DMS79 (cell line): ENCODE measurements at regions not wholly inside any gene's neighbourhood (a gene's known extent, or its start where the extent isn't known, plus 50 kb on each side); places are given as distances from the start of the nearest gene placed in this dataset.
"Not testable (repeated sequence)": the region's sequence is repeated elsewhere in the genome, so short reads cannot be mapped to it uniquely, and the experiment has no call there.

Experiments
- DNase-seq: peaks from one replicate; lab custom pipeline; 2025; lab: John Stamatoyannopoulos, UW

- DNase-seq = no peak
Measured at GRCh38 chr6:4677011-4677750, 99.0 kb upstream of the CDYL start.

- DNase-seq = no peak
Measured at GRCh38 chr6:4676016-4676415, 100.2 kb upstream of the CDYL start.

DNA sequence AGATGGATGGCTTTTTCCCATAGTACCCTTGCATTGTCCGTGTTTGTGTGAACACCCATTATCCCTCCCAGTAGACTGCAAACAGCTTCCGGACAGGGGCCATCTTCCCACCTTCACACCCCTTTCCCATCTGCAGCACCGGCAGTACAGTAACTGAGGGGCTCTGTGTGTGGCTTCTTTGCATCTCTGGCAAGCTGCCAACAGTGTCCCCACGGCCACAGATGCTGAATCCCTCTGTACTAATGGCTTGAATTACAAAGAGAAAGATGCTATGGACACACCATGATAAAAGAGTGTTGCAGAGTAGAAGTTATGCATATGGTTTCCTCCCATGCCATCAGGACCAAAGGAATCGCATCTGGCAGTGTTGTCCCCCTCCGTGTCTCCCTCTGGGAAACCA is 101.1 kb upstream of the CDYL start:
- DNase-seq = no peak

GRCh38 chr6:4673861-4674260 is 102.3 kb upstream of the CDYL start:
- no peak for DNase-seq

DNA sequence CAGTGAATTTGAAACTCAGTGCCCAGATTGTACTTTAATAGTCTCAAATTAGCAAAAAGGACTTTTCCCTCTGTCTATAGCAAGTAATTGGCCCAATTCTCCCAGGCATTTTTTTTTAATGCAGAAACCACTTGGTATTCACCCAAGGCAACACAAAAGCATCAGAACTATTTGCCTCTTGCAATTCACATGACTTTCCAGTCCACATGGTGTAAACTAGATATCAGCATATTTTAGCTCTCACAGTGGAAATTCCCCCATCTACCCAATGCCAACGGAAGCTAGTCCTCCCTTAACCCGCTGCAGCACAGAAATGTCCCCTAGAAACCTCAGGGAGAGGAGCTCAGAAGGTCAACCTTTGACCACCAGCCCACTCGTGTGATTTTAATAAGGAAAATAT is 103.4 kb upstream of the CDYL start:
- DNase-seq = no peak

DNA sequence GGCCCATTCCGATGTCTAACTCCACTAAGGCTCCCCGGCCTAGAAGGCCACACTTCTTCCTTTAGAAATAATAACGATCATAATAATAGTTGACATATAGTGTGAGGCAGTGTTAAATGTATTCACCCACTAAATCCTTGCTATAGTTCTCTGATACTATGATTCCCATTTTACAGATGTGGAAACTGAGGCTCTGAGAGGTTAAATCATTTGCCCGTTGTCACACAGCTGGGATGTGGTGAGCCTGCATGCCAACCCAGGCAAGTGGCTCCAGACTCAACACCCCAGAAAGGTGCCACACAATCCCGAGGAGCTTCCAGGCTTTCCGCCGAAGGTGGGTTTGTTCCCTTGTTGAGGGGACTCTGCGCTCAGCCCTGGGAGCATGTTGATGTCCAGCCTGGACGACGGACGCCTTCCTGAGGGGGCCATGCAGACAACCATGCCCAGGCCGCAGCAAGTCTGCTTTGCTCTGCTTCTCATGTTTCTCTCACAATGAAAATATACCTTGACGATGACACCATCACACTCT is 104.6 kb upstream of the CDYL start:
- no peak for DNase-seq

DNA sequence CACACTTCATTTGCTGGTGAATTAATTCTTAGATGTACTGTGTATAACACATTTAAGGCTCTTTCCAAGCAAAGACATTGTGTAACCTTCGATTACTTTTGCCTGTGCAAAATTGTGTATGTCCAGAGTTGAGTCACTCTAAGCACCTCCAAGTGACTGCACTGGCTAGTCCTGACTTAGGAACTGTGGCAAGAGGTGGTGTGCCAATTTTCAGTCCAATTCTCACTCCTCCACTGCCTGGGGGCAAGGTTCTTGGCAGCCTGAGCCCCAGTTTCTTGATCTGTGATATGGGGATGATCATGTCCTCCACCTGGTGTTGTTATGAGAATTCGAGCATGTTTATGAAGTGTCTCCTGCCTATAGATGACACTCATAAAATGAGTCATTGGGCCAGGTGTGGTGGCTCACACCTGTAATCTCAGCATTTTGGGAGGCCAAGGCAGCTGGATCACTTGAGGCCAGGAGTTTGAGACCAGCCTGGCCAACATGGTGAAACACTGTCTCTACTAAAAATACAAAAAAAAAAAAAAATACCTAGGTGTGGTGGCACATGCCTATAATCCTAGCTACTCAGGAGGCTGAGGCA is 105.3 kb upstream of the CDYL start:
- no peak for DNase-seq

- DNase-seq = no peak
Measured at GRCh38 chr6:4670290-4670689, 105.9 kb upstream of the CDYL start.

DNA sequence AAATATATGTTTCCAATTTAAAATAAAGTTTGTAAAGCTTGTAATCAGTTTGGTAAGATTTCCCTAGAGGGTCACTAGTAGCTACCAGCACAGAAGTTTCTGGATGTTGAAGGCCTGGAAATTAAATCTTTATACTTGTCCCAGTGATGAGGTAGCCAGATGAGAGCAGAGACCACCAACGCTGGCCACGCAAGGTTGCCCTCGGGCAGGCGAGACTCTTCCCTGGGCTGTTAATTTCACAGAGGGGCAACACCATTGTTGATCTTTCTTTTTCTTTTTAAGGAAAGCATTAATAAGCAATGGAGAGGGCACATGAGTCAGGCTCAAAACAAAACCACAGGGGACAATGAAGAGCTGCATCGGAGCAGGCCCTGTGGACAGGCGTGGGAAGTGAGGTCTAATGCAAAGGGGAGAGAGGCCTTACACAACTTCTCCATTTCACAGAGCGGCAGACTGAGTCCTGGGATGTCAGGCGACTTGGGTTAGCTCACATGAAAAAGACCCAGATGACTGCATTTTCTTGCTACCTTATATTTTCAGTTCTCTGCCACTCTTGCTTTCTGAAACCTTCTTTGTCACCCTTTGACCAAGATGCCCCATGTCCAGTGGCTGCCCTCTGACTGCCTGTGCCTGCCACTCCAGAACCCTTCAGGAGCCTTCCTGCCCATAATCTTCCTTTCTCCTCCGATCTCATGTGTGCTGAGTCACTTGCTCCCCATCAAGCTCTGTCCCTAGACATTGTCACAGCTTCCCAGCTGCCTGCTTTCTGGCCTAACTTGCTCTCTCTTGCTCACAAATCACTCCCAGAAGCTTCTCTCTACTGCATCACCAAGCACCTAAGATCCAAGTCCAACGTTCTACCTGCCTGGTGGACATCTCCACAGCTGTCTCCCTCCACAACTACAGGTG is 107.7 kb upstream of the CDYL start:
- DNase-seq = no peak

- DNase-seq = no peak
Measured at GRCh38 chr6:4667591-4667990, 108.6 kb upstream of the CDYL start.

DNA sequence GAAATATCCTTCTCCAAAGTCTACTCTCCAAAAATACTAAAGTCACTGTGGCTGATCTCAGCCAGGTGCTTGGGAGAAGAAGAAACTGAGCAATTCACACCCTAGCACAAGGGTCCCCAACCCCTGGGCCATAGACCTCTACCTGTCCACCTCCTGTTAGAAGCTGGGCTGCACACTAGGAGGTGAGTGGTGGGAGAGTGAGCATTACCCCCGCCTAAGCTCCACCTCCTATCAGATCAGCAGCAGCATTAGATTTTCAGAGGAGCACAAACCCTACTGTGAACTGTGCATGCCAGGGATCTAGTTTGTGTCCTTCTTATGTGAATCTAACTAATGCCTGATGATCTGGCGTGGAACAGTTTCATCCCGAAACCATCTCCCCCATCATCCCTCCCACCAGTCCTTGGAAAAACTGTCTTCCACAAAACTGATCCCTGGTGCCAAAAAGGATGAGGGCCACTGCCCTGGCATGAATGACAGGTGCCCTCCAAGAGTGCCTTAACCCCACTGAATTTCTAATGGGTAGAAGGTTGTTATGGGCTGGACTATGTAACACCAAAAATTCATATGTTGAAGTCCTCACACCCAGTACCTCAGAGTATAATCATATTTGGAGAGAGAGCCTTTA is 109.2 kb upstream of the CDYL start:
- DNase-seq = no peak

DNA sequence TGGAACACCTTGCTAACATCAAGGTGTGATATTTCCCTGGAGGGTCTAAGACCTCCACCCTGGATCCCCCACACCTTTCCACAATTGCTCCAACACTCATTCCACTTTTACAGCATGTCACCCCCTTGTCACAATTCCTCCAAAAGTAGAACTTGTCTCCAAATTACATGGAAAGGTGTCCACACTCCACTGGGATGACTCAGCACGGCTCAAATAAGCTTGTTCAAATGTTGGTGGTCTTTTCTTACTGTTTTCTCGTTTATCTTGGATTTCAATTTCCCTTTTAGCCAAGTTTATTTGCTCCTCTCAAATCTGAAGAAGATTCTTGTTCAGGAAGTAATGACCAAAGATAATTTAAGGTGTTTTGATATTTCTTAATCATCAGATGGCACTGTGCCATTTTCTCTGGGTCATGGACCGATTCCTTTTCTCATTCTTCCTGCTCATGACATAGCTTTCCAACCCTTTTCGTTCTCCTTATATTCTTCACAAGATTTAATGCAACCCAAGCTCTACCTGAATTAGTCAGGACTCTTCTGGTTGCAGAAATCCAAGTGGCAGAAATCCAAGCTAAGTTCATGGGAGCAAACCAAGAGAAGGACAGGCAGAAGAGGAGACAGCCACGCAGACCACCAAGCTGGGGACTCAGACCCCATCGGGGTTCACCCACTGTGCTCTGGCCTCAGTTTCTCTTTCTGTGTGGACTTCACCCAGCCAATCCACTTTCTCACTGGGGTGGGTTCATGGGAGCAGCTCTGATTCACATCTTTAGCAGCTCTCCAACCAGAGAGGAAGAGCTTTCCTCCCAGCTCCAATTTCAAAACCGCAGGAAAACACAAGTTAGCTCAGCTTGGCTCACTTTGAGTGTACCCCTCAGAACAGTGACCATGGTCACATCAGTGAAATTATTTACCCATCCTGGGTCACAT is 110.5 kb upstream of the CDYL start:
- no peak for DNase-seq

DNA sequence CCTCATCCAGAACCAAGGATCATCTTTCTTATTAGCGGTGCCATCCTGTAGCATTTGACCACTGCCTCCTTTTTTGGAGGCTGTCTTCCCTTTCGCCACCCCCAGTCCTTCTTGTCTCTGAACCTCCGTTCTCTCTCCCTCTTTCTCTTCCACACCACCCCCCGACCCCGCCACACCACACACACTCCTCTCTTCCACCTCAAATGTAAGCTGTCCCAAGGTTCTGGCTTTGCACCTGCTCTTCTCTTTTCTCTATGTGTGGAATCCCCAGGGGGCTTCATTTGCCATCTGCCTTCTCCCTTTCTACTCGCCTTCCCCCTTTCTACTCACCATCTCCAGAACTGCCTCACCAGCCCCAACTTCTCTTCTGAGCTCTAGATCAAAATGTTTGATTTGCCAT is 111.3 kb upstream of the CDYL start:
- no peak for DNase-seq

- no peak for DNase-seq
Measured at GRCh38 chr6:4664117-4664626, 112.0 kb upstream of the CDYL start.

DNA sequence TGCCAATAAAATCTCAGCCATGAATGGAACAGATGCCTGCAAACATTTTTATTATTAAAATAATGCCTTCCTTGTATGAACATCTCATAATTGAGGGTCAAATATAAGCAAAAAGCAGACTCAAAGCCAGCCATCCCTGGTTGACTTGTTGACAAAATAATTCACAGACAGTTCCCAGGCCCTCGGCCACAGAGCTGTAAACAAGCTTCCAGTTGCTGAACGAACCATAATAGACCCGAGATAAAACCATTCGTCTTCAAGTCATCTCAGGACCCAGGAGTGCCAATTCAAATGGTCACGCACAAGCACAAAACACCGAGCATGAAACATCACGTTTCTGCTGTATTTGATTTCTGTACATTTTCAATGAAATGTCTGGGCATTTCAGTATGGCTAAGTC is 113.3 kb upstream of the CDYL start:
- DNase-seq = no peak

DNA sequence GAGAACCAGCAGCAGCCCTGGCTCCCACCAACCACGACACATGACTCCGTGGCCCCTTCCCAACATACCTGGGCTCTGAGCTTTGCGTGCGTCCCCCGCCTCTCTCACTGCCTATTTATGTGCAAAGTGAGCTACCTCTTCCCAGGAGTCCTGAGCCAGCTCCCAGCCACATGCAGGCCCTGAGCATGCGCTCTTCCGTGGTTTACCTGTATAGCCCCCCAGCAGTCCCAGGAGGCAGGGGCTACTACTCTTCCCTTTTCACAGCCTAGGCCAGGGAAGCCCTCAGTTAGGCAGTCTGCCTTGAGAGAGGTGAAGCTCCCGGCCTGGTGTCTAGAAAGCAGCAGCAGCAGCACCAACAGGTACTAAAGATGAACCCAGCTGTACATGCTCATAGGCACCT is 114.8 kb upstream of the CDYL start:
- DNase-seq = no peak

DNA sequence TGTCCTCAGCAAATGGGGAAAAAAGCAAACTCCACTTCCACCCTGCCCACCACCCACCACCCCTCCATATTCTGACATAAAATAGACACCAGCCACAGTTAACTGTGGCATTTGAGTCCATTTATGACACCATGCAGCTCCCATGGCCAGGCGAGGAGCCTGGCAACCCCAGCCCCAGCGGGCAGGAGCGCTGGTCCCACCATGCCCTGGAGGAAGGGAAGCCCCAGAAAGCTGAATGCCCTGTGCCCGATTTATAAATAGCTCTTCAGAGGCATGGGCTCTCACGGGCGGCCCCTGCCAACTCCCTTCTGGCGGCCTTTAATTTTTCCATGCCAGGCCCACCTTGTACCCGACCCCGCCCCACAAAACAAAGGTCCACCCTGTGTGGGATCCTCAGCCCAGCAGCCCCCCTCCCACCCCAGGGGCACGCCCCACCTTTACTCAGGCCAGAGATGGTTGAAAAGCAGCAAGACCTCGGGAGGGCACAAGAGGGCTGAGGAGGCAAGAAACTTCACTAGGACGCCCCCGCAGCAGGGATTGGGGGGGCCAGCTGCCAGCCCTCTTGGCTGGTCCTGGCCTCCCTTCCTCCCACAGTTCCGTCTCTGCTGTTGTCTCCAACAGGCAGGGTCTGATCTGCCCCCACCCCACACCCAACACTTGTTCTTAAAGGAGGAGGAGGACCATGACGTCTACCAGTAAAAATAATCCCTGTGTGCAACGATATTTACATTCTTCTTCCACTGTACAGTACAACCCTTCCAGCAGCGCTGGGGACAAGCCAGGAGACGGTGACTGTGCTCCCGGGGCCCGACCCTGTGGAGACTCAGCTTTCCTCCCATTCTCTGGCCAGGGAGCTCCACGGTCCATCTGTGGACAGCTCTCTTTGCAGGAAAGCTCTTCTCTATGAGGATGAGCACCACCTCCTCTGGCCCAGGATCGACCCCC is 115.6 kb upstream of the CDYL start:
- no peak for DNase-seq

DNA sequence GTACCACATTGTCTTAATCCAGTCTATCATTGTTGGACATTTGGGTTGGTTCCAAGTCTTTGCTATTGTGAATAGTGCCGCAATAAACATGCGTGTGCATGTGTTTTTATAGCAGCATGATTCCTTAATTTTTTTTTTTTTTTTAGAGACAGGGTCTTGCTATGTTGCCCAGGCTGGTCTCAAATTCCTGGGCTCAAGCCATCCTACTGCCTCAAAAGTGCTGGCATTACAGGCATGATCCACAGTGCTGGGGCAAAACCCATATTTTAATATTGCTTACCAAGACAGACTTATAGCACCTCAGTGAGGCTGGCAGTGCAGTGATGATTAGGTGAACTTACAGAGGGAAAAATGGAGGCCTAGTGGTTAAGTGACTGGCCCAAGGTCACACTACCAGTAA is 116.5 kb upstream of the CDYL start:
- DNase-seq = not testable (repeated sequence)

GRCh38 chr6:4658486-4658885 is 117.7 kb upstream of the CDYL start:
- no peak for DNase-seq

DNA sequence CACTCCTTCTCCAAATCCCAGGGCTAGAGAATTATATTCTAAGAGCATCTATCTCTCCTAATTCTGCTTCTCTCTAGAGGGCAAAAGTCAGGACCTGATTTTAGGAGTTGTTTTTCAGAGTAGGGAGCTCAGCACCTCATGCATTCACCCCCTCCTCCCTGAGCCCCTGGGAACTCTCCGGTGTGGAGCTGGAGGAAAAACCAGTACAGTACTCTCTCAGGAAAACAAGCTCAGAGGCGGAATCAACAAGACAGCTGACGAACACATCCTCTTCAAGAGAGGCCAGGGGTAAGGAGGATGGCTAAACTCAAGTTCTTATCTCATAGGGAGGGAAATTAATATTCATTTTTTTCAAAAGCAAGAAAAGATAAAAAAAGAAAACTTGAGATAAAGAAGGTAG is 120.1 kb upstream of the CDYL start:
- no peak for DNase-seq
